Endothelial cell of umbilical vein (primary cell): ENCODE measurements at regions not wholly inside any gene's neighbourhood (a gene's known extent, or its start where the extent isn't known, plus 50 kb on each side); places are given as distances from the start of the nearest gene placed in this dataset.
A peak's percentile ranks its signal among the peaks of the same experiment; 100 is the strongest.

Experiments used
- BruUV-seq: library from RNA; stranded (reverse); fragments of 400-500 nt; replicated peaks from 2 replicates; lab custom pipeline; 2021; lab: Mats Ljungman, UMichigan
- CTCF ChIA-PET: fragments of 300-600, 350-600 bp; sonication (Branson Sonifier 250); formaldehyde crosslinking; loops from one replicate; lab custom pipeline; 2021; ENCODE audit warnings: antibody characterized with exemption, inconsistent platforms; lab: Charles Lee
- POLR2A ChIA-PET: fragments of 300-600, 350-600 bp; sonication (Branson Sonifier 250); formaldehyde crosslinking; loops from one replicate; lab custom pipeline; 2021; ENCODE audit warnings: antibody characterized with exemption, inconsistent platforms; lab: Charles Lee
- DNase-seq: peaks from one replicate; pipeline ENCODE4 v3.0.0-alpha.2; 2011; ENCODE audit warnings: low read depth, low spot score
- FAIRE-seq: peaks from 2 replicates; lab custom pipeline; 2011; peaks lifted over from hg19 to GRCh38; lab: Jason Lieb, UNC
- H2AFZ ChIP-seq: 2 replicates; pipeline ENCODE4 v1.6.0; 2012; ENCODE audit warnings: low read depth, low read length, control low read depth, inconsistent platforms
- H3K27ac ChIP-seq: 2 replicates; pipeline ENCODE4 v1.5.1; 2011; ENCODE audit warnings: low read depth, mild to moderate bottlenecking, control low read depth, low read length, moderate library complexity; ENCODE audit not compliant: insufficient read depth
- H3K27me3 ChIP-seq, 2 experiments: 2 replicates each; pipeline versions ENCODE4 v1.6.0 to v1.6.1; 2011; ENCODE audit warnings: low read length in 2 of 2, mixed read lengths in 1 of 2; ENCODE audit not compliant: control insufficient read depth in 2 of 2, insufficient read depth in 2 of 2
- H3K36me3 ChIP-seq, 2 experiments: 2 replicates in 1 of 2; 3 replicates in 1 of 2; pipeline ENCODE4 v1.5.1; 2011; ENCODE audit warnings: low read length in 2 of 2, mild to moderate bottlenecking in 1 of 2, moderate library complexity in 1 of 2; ENCODE audit not compliant: control insufficient read depth in 2 of 2, insufficient read depth in 2 of 2; ENCODE audit errors: extremely low read depth in 1 of 2
- H3K4me1 ChIP-seq: 3 replicates; pipeline ENCODE4 v1.5.1; 2011; ENCODE audit warnings: mild to moderate bottlenecking, low read length; ENCODE audit not compliant: control insufficient read depth, insufficient read depth; ENCODE audit errors: extremely low read depth
- H3K4me2 ChIP-seq: 2 replicates; pipeline ENCODE4 v1.6.1; 2011; ENCODE audit warnings: low read length, control low read depth, mixed read lengths; ENCODE audit not compliant: insufficient read depth
- H3K4me3 ChIP-seq, 3 experiments: fragments of 200-600 bp in 1 of 3; sonication (generic), shearing (Covaris generic) in 1 of 3; replicated peaks in 1 of 3; 2 replicates each; pipeline ENCODE4 v1.5.1; 2011 to 2016; ENCODE audit warnings: control low read depth in 3 of 3, low read length in 3 of 3, mild to moderate bottlenecking in 2 of 3, inconsistent platforms in 1 of 3, low read depth in 1 of 3, moderate library complexity in 1 of 3; ENCODE audit not compliant: insufficient read depth in 1 of 3
- H3K79me2 ChIP-seq: 2 replicates; pipeline ENCODE4 v1.6.0; 2012; ENCODE audit warnings: low read length, inconsistent platforms; ENCODE audit not compliant: control insufficient read depth, insufficient read depth
- H3K9ac ChIP-seq: replicated peaks from 2 replicates; pipeline ENCODE3; 2011; ENCODE audit warnings: low read length, control low read depth; ENCODE audit not compliant: insufficient read depth; ENCODE audit errors: extremely low read depth
- H3K9me1 ChIP-seq: replicated peaks from 3 replicates; pipeline ENCODE4 v1.6.0; 2011; ENCODE audit warnings: mild to moderate bottlenecking, low read length; ENCODE audit not compliant: control insufficient read depth, insufficient read depth; ENCODE audit errors: extremely low read depth
- H3K9me3 ChIP-seq: replicated peaks from 2 replicates; pipeline ENCODE4 v1.5.1; 2012; ENCODE audit warnings: low read length, inconsistent platforms; ENCODE audit not compliant: control insufficient read depth, insufficient read depth
- H4K20me1 ChIP-seq: replicated peaks from 2 replicates; pipeline ENCODE3; 2011; ENCODE audit warnings: mild to moderate bottlenecking, low read length; ENCODE audit not compliant: control insufficient read depth, insufficient read depth; ENCODE audit errors: extremely low read depth
- CTCF ChIP-seq, 2 donors: IDR thresholded peaks; 1 replicate in 1 of 2; 2 replicates in 1 of 2; pipeline ENCODE4 v1.5.1; 2011; ENCODE audit warnings: low read length in 2 of 2, mild to moderate bottlenecking in 2 of 2, moderate library complexity in 2 of 2, control low read depth in 1 of 2, inconsistent platforms in 1 of 2, low read depth in 1 of 2; ENCODE audit not compliant: insufficient read depth in 1 of 2; ENCODE audit errors: extremely low read depth in 1 of 2
- EZH2 ChIP-seq: IDR thresholded peaks from 2 replicates; pipeline ENCODE4 v1.6.1; 2012; ENCODE audit warnings: borderline replicate concordance, low read depth, mild to moderate bottlenecking, moderate library complexity, low read length, inconsistent platforms; ENCODE audit not compliant: severe bottlenecking
- FOS ChIP-seq: IDR thresholded peaks from 2 replicates; pipeline ENCODE4 v1.6.1; 2011; ENCODE audit warnings: mild to moderate bottlenecking, low read length, moderate library complexity, borderline replicate concordance; ENCODE audit not compliant: insufficient read depth
- GATA2 ChIP-seq: IDR thresholded peaks from 2 replicates; pipeline ENCODE4 v1.7.0; 2011; ENCODE audit warnings: low read depth, mild to moderate bottlenecking, moderate library complexity, mixed read lengths, low read length; ENCODE audit not compliant: insufficient read length, insufficient read depth
- JUN ChIP-seq: IDR thresholded peaks from 2 replicates; pipeline ENCODE4 v1.6.1; 2011; ENCODE audit warnings: borderline replicate concordance, low read depth; ENCODE audit not compliant: insufficient read length, insufficient read depth
- MAX ChIP-seq: IDR thresholded peaks from 2 replicates; pipeline ENCODE4 v1.6.1; 2011; ENCODE audit not compliant: insufficient read depth, insufficient read length
- MYC ChIP-seq: IDR thresholded peaks from one replicate; pipeline ENCODE4 v1.6.1; 2011; ENCODE audit warnings: mild to moderate bottlenecking, low read depth, low read length
- POLR2A ChIP-seq: IDR thresholded peaks from 2 replicates; pipeline ENCODE4 v1.6.1; 2012; ENCODE audit warnings: low read depth, mild to moderate bottlenecking, control low read depth, low read length
- POLR2AphosphoS5 ChIP-seq: IDR thresholded peaks from 2 replicates; pipeline ENCODE4 v1.6.1; 2012; ENCODE audit warnings: low read depth, mild to moderate bottlenecking, control low read depth, low read length, moderate library complexity; ENCODE audit not compliant: insufficient read depth
- dilution Hi-C: fragments of 300-500 bp; cut with MboI; formaldehyde crosslinking; loops from one replicate; pipeline ENCODE4 v1.15.0; 2019; ENCODE audit warnings: low sequenced_read_pairs; ENCODE audit not compliant: extremely low pct_ligation_motif_present
- intact Hi-C: fragments of 100-400 bp; cut with micrococcal nuclease; formaldehyde crosslinking; loops from one replicate; pipeline ENCODE4 v1.10.0; 2022

- H3K36me3 ChIP-seq, result no peaks in the 10 kb centered on the region
- no peaks in the 10 kb centered on the region for H3K9me1 ChIP-seq
- no peak overlapping the region for H3K9ac ChIP-seq
- intact Hi-C loops (loop anchor here (5.0 to 10.0 kb wide), 3 partner anchors 108 to 493 kb away; no protein-coding TSS in a partner anchor), dilution Hi-C loops (no loop called here)
- H2AFZ ChIP-seq, result peak overlapping the region; percentile 39
- BruUV-seq, result no TSS peak
- TF ChIP-seq POLR2A (no peak), EZH2 (no peak), FOS (peak; percentile 61), CTCF (IDR thresholded peaks at IDR 0.05; ENCODE audit: extremely low read depth in 1 of 2, insufficient read depth in 1 of 2, low read depth in 1 of 2, low read length in 2 of 2) (no peak), POLR2AphosphoS5 (no peak), MYC (no peak), MAX (no peak), GATA2 (peak; percentile 59), JUN (peak; percentile 25)
- peak overlapping the region; percentile 12 for H3K4me2 ChIP-seq
- CTCF ChIA-PET, result no interaction called here
- peak; percentile 75 for DNase-seq
- FAIRE-seq, result no peak
- no peaks in the 10 kb centered on the region for H4K20me1 ChIP-seq
- POLR2A ChIA-PET, result no interaction called here
- H3K4me1 ChIP-seq, result peaks cover 14% of the 10 kb centered on the region
- peak overlapping the region; percentile 46 for H3K27ac ChIP-seq
- H3K9me3 ChIP-seq, result no peaks in the 10 kb centered on the region
- H3K27me3 ChIP-seq, result no peaks in the 10 kb centered on the region
- H3K4me3 ChIP-seq, result no peak overlapping the region
- H3K79me2 ChIP-seq, result no peaks in the 10 kb centered on the region
These were observed 335.1 kb upstream of the SEMA3A start for GRCh38 chr7:84529480-84530205.
